ENCODE measurements at regions not wholly inside any gene's neighbourhood (a gene's known extent, or its start where the extent isn't known, plus 50 kb on each side); places are given as distances from the start of the nearest gene placed in this dataset.

DNA sequence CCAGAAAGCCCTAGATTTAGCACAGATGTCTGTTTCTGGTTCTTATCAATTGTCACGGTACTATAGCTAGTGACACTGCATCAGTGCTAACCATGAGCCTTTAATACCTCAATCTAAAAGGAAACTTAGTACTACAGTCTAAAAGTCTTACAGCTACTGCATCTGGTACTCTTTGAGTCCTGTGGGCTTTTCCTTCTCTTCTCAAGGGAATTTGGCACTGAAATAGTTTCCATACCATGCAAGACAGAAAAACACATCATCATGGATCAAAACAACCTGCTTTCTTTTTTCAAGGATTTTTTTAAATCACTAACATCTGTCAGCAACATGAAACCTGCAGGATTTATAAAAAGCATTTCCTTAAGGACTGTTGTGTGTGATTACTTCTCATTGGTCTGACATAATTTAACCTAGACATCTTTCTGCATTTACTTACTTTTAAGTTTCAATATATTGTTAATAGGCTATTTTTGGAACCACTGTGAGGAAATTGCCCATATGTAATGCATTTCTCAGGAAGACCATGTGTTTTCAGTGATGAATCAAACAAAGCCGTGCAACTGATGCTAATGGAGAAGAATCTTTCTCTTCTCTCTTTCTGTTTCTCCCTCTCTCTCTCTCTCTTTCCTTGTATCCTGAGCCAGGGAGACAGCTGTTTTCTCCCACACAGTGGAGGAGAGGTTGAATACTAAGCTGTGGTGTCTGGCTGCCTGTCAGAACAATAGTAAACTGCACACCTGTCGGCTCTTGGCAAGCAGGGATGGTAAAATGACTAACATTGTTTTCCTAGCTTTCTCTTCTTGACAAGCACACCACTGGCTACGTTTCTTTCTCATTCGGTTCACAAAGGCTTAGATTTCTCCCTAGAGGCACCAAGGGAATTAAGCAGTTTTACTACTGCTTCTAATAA lies 273.4 kb downstream of the CSNK1G3 start:
- Mint-ChIP-seq H3K27me3 (no peaks in the 10 kb centered on the region), H3K9me3 (no peaks in the 10 kb centered on the region), H3K27ac (no peak overlapping the region), H3K4me1 (no peaks in the 10 kb centered on the region), H3K36me3 (ENCODE audit: low read depth) (no peaks in the 10 kb centered on the region), H3K4me3 (no peak overlapping the region)
- POLR2A ChIA-PET = no interaction called here
- CTCF ChIA-PET = interaction anchor here (0.6 kb wide), 1 partner anchor 832 kb away, joined by 3 read pairs; no protein-coding TSS in a partner anchor
- DNase-seq = no peak

DNA sequence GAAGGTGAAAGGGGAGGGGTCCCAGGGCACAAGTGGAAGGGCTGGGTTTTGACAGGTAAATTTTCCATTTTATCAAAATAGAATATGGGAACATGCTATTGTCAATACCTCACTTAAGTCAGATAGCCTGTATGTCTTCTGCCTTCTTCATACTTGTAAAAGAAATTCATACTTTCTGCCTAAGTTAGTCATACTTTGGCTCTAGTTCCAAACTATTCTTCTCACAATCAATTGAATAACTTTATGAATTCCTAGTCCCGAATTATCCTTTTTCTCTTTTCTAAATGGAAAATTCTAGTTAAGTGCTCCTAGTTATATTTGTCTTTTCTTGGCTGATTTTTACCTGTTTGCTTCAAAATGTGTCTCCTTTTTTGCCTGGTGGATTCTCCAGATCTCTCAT lies 271.4 kb downstream of the CSNK1G3 start:
- ChIA-PET CTCF (no interaction called here), POLR2A (no interaction called here)
- H3K27ac Mint-ChIP-seq = no peak overlapping the region
- H3K4me1 Mint-ChIP-seq = no peaks in the 10 kb centered on the region
- H3K27me3 Mint-ChIP-seq = no peaks in the 10 kb centered on the region
- H3K9me3 Mint-ChIP-seq = no peaks in the 10 kb centered on the region
- no peak overlapping the region for H3K4me3 Mint-ChIP-seq
- H3K36me3 Mint-ChIP-seq (ENCODE audit: low read depth) = no peaks in the 10 kb centered on the region
- DNase-seq = no peak

DNA sequence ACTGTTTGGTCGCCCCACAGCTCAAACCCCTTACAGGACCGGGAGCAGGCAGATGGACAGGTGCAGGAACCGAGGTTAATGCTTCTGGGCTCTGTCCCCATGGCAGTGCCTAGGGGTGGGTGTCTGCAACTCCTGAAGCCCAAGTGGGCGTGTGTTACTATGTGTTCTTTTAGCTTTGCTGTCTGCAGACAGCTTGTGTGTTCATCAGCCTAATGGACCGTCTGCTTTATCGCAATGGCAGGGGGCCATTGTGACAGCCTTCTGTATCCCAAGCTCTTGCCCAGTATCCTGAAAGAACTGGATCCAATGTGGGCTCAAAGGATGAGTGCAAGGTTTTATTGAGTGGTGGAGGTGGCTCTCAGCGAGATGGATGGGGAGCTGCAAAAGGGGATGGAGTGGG lies 266.7 kb downstream of the CSNK1G3 start:
- POLR2A ChIA-PET = no interaction called here
- CTCF ChIA-PET = no interaction called here
- no peak for DNase-seq
- no peaks in the 10 kb centered on the region for H3K36me3 Mint-ChIP-seq (ENCODE audit: low read depth)
- no peaks in the 10 kb centered on the region for H3K9me3 Mint-ChIP-seq
- no peak overlapping the region for H3K27ac Mint-ChIP-seq
- no peaks in the 10 kb centered on the region for H3K4me1 Mint-ChIP-seq
- no peaks in the 10 kb centered on the region for H3K27me3 Mint-ChIP-seq
- H3K4me3 Mint-ChIP-seq = no peak overlapping the region

DNA sequence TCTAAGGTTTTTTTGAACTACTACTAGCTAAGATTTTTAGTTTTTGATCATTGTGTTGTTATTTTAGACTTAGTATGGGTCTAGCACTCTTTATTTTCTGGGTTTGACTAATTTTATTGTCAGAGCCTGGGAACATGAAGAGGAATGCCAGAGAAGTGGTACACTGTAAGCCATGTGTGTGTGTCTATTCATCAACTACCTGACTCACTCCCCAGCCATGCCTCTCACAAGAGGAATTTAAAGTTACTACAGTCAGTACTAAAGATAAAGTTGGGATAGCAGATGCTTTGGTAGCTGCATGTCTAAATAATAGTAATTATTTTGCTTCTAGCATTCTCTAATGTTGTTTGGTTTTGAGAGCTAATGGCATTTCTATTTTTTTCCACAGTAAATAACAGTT lies 264.8 kb downstream of the CSNK1G3 start:
- H3K27ac Mint-ChIP-seq = no peak overlapping the region
- POLR2A ChIA-PET = no interaction called here

DNA sequence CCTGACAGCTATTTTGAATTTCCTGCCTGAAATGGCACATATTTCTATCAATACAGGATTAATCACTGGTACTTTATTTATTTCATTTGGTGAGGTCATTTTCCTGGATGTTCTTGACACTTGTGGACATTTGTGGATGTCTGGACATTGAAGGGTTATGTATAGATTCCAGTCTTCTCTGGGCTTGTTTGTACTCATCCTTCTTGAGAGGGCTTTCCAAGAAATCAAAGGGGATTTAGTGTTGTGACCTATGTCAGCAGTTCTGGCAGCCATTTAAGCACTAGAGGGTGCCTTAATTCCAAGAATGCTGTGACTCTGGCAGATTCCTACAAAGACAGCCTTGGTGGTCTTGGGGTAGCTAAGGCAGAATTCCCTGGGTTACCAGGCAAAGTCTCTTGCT lies 259.7 kb downstream of the CSNK1G3 start:
- H3K36me3 Mint-ChIP-seq (ENCODE audit: low read depth) = no peaks in the 10 kb centered on the region
- ChIA-PET CTCF (no interaction called here), POLR2A (no interaction called here)
- no peak for DNase-seq
- no peaks in the 10 kb centered on the region for H3K27me3 Mint-ChIP-seq
- no peak overlapping the region for H3K4me3 Mint-ChIP-seq
- no peaks in the 10 kb centered on the region for H3K4me1 Mint-ChIP-seq
- H3K27ac Mint-ChIP-seq = no peak overlapping the region
- peaks cover 2% of the 10 kb centered on the region for H3K9me3 Mint-ChIP-seq

More for the DNA sequence above, 264.8 kb downstream of the CSNK1G3 start:
- no peaks in the 10 kb centered on the region for H3K9me3 Mint-ChIP-seq
- CTCF ChIA-PET = no interaction called here
- no peak for DNase-seq
- H3K4me3 Mint-ChIP-seq = no peak overlapping the region
- no peaks in the 10 kb centered on the region for H3K4me1 Mint-ChIP-seq
- H3K27me3 Mint-ChIP-seq = no peaks in the 10 kb centered on the region
- H3K36me3 Mint-ChIP-seq (ENCODE audit: low read depth) = no peaks in the 10 kb centered on the region

DNA sequence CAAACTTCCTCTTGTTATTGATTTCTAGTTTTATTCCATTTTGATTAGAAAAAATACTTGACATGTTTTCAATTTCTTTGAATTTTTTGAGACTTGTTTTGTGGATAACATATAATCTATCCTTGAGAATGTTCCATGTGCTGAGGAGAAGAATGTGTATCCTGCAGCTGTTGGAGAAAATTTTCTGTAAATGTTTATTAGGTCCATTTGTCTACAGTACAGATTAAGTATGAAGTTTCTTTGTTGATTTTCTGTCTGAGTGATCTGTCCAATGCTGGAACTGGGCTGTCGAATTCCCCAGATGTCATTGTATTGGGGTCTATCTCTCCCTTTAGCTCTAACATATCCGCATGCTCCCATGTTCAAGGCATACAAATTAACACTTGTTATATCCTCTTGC lies 251.2 kb downstream of the CSNK1G3 start:
- DNase-seq = no peak
- no peaks in the 10 kb centered on the region for H3K27me3 Mint-ChIP-seq
- H3K36me3 Mint-ChIP-seq (ENCODE audit: low read depth) = no peaks in the 10 kb centered on the region
- H3K9me3 Mint-ChIP-seq = peaks cover 11% of the 10 kb centered on the region
- no peaks in the 10 kb centered on the region for H3K4me1 Mint-ChIP-seq
- CTCF ChIA-PET = no interaction called here
- POLR2A ChIA-PET = no interaction called here
- H3K4me3 Mint-ChIP-seq = no peak overlapping the region
- no peak overlapping the region for H3K27ac Mint-ChIP-seq

DNA sequence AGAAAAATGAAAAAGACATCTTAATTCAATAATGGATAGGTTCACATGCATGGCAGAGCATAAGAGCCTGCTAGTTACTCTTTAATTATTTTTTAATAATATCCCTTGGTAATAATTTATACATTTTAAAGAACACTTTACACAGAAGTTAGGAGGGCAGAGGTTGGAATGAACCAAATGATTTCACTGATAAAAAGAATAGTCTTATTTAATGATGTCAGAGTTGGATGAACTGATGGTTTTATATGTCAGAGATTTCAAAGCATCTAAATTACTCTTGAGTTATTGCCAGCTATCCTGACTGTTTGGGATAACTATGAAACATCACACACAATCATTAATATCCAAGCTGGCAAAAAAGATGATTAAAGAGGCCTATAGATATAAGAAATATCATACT lies 244.8 kb downstream of the CSNK1G3 start:
- H3K36me3 Mint-ChIP-seq (ENCODE audit: low read depth) = no peaks in the 10 kb centered on the region
- peaks cover 4% of the 10 kb centered on the region for H3K9me3 Mint-ChIP-seq
- no peak for DNase-seq
- H3K4me3 Mint-ChIP-seq = no peak overlapping the region
- POLR2A ChIA-PET = no interaction called here
- no peak overlapping the region for H3K27ac Mint-ChIP-seq
- CTCF ChIA-PET = no interaction called here
- H3K27me3 Mint-ChIP-seq = no peaks in the 10 kb centered on the region
- no peaks in the 10 kb centered on the region for H3K4me1 Mint-ChIP-seq

DNA sequence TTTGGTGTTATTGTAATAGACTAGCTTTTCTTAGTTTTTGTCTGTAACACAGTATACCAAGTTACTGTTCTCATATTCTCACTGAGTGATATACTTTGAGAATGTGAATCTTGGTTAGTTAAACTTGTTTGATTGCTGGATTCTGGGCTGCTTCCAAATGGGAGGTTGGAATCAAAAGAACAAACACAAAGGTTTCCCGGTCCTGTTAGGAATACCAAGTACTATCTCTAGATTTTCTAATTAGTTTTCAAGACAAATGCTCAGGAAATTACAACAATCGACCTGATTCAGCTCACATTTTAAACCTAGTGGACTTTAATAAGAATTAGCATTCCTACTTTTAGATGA lies 244.3 kb downstream of the CSNK1G3 start:
- no peak overlapping the region for H3K4me3 Mint-ChIP-seq
- H3K9me3 Mint-ChIP-seq = peaks cover 4% of the 10 kb centered on the region
- no peaks in the 10 kb centered on the region for H3K36me3 Mint-ChIP-seq (ENCODE audit: low read depth)
- no peaks in the 10 kb centered on the region for H3K27me3 Mint-ChIP-seq
- H3K4me1 Mint-ChIP-seq = no peaks in the 10 kb centered on the region
- ChIA-PET POLR2A (no interaction called here), CTCF (no interaction called here)
- no peak overlapping the region for H3K27ac Mint-ChIP-seq
- DNase-seq = no peak

DNA sequence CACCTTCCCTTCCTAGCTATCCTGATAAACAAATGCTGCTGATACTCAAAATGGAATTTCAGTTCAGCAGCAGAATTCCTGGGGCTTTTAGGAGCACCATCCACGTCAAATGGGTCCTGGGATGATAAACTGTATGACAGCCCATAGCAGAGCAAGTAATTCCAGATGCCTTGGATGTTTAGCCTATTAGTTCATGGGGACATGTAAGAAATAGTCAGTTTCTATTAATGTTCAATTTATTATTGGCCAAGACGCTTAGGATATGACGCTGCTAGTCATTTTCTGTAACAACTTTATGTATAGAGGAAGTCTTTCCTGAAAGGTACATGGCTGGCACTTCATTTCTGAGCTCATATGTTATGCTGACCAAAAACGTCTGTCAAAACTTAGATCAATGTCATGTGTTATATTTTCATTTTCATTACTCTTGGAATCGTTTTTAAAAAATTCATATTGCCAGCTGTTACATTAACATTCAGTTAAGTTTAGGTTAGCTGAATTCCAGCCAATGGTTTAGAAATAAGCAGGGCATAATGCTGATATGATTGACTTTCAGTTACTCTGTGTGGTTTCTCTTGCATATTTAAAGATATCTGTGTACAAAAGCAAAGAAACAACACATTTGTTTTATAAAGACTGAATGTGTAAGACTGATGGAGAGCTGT lies 243.8 kb downstream of the CSNK1G3 start:
- H3K36me3 Mint-ChIP-seq (ENCODE audit: low read depth) = no peaks in the 10 kb centered on the region
- H3K4me1 Mint-ChIP-seq = no peaks in the 10 kb centered on the region
- no peak for DNase-seq
- POLR2A ChIA-PET = no interaction called here
- no peak overlapping the region for H3K4me3 Mint-ChIP-seq
- H3K27me3 Mint-ChIP-seq = no peaks in the 10 kb centered on the region
- CTCF ChIA-PET = no interaction called here
- H3K27ac Mint-ChIP-seq = no peak overlapping the region
- peaks cover 4% of the 10 kb centered on the region for H3K9me3 Mint-ChIP-seq

DNA sequence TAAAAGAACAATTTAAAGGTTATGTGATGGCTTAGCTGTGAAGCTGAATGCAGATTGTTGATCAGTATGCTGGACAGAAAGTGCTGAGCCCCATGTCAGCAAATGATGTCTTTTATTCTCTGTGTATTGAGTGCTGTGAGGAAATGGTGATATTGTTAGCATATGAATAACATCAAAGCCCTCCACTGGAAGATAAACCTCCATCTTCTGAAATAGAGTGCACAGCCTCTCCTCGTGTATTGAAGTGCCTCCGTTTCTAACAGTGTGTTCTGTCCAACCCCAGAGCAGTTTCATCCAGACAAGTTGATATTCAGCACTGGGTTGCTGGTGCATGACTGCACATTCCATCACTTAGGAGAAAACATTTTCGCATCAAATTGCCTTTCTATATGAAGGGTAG lies 242.9 kb downstream of the CSNK1G3 start:
- H3K27ac Mint-ChIP-seq = no peak overlapping the region
- no peak for DNase-seq
- H3K4me1 Mint-ChIP-seq = no peaks in the 10 kb centered on the region
- H3K36me3 Mint-ChIP-seq (ENCODE audit: low read depth) = no peaks in the 10 kb centered on the region
- peaks cover 4% of the 10 kb centered on the region for H3K9me3 Mint-ChIP-seq
- ChIA-PET CTCF (interaction anchor here (0.7 kb wide), 1 partner anchor 170 kb away, joined by 3 read pairs; no protein-coding TSS in a partner anchor), POLR2A (no interaction called here)
- no peak overlapping the region for H3K4me3 Mint-ChIP-seq
- no peaks in the 10 kb centered on the region for H3K27me3 Mint-ChIP-seq

DNA sequence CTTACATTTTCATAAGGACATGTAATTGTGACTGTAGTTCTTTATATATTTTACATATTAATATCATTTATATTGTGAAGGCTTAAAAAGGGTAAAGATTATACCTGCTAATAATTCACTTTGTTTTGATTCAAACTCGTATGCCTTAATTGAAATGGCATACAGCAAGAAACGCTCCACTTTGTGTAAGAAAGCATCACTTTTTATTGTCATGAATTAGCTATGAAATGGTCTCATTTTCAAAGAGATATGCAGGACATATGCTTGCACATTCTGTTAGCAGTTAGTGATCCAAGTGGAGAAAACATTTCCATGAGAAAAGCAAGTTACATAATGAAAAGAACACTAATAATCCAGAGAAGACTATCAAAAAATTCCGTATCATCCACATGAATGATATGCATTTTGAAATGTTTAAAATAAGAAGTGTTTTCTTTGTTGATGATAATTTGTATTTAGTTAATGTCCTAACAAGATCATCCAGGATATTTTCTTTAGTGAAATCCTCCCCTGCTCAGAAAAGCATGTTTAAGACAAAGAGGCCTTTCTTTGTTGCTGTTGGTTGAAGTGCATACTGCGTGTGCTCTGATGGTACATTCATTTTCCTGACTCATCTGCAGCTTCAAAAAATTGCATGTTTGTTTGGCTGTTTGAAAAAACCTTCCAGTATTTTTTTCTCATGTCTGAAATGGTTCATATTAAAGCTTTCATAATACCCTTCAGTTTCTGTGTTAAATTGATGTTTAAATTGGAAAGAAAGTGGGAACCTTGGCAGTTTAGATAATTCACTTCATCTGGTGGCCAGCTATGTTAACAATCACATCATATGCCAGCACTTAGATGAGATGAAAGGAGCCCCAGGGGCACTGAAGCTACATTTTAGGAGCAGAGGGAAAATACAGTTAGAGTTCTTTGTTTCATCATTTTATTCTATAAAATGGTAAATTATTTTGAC lies 242.2 kb downstream of the CSNK1G3 start:
- Mint-ChIP-seq H3K27ac (no peak overlapping the region), H3K4me1 (no peaks in the 10 kb centered on the region), H3K36me3 (ENCODE audit: low read depth) (no peaks in the 10 kb centered on the region), H3K27me3 (no peaks in the 10 kb centered on the region), H3K4me3 (no peak overlapping the region), H3K9me3 (peaks cover 4% of the 10 kb centered on the region)
- CTCF ChIA-PET = no interaction called here
- POLR2A ChIA-PET = no interaction called here
- DNase-seq = no peak

DNA sequence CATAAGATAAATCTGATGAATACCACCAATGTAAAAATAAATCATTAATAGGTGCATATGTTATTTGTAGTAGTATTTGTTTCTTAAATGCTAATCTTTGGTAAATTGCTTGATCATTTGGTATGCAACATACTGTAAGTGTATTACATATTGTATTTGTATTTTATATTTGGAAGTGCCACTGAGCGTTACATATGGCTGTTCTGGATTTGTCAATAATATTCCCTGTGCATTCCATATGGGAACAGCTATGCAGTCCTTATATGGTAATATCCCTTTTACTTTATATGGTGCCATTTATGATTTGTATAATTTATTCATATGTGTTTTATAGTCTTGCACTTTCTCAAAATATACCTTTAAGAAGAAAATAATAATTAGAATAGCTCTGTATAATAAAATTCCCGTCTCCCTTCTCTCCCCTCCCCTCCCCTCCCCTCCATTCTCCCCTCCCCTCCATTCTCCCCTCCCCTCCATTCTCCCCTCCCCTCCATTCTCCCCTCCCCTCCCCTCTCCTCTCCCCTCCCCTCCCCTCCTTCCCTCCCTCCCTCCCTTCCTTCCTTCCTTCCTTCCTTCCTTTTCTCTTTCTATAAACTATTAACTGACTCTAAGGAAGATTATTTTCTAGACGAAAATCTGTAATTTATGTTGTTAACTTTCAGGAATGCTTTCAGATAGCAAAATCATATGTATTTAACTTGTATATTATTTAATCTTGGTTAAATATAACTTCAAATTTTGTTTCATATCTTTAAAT lies 241.4 kb downstream of the CSNK1G3 start:
- no peaks in the 10 kb centered on the region for H3K9me3 Mint-ChIP-seq
- no peaks in the 10 kb centered on the region for H3K36me3 Mint-ChIP-seq (ENCODE audit: low read depth)
- no peak for DNase-seq
- no peaks in the 10 kb centered on the region for H3K27me3 Mint-ChIP-seq
- no peak overlapping the region for H3K4me3 Mint-ChIP-seq
- H3K27ac Mint-ChIP-seq = no peak overlapping the region
- ChIA-PET POLR2A (no interaction called here), CTCF (no interaction called here)
- no peaks in the 10 kb centered on the region for H3K4me1 Mint-ChIP-seq
